ENCODE measurements at regions not wholly inside any gene's neighbourhood (a gene's known extent, or its start where the extent isn't known, plus 50 kb on each side); places are given as distances from the start of the nearest gene placed in this dataset.
"Not testable (repeated sequence)": the region's sequence is repeated elsewhere in the genome, so short reads cannot be mapped to it uniquely, and the experiment has no call there.

DNA sequence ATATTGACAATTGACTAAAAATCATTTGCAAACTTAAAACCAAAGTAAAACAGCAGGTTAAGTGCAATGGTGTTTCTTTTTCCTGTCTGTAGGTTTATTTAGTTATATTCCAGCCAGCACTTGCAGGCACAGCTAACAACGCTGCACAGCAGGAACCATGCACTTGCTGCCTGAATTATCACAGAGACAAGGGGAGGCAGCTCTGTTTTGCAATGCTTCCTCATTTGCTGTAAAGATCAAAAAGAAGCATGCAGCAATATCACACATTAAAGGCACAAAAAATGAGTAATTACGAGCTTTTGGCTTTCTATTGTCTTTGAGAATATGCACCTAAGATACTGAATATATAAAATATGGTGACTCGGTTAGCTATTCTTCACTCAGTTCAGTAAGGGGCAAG lies 241.9 kb downstream of the EPHA7 start:
- no peaks in the 10 kb centered on the region for H3F3A ChIP-seq (ENCODE audit: insufficient read depth, low read length)
- no peak overlapping the region for H3K4me2 ChIP-seq (ENCODE audit: low read depth, low read length)
- no peaks in the 10 kb centered on the region for H3K36me3 ChIP-seq (replicated peaks; ENCODE audit: insufficient read depth, low read length)
- no peak for DNase-seq
- no peaks in the 10 kb centered on the region for H3K79me2 ChIP-seq (ENCODE audit: low read length)
- no peaks in the 10 kb centered on the region for H3K9me2 ChIP-seq (replicated peaks; ENCODE audit: insufficient read depth, low read length)
- no peaks in the 10 kb centered on the region for H3K27me3 ChIP-seq (replicated peaks; ENCODE audit: insufficient read depth, low read length)
- H3K27ac ChIP-seq (ENCODE audit: low read length): no peak overlapping the region
- no peak overlapping the region for H3K9ac ChIP-seq (ENCODE audit: low read length)
- H3K4me1 ChIP-seq (ENCODE audit: low read length): no peaks in the 10 kb centered on the region
- H3K9me3 ChIP-seq (replicated peaks; ENCODE audit: insufficient read depth, low read length): no peaks in the 10 kb centered on the region
- H2AFZ ChIP-seq (ENCODE audit: low read length): no peak overlapping the region
- H3K4me3 ChIP-seq (ENCODE audit: low read length): no peak overlapping the region
- TF ChIP-seq, protein P1, sequence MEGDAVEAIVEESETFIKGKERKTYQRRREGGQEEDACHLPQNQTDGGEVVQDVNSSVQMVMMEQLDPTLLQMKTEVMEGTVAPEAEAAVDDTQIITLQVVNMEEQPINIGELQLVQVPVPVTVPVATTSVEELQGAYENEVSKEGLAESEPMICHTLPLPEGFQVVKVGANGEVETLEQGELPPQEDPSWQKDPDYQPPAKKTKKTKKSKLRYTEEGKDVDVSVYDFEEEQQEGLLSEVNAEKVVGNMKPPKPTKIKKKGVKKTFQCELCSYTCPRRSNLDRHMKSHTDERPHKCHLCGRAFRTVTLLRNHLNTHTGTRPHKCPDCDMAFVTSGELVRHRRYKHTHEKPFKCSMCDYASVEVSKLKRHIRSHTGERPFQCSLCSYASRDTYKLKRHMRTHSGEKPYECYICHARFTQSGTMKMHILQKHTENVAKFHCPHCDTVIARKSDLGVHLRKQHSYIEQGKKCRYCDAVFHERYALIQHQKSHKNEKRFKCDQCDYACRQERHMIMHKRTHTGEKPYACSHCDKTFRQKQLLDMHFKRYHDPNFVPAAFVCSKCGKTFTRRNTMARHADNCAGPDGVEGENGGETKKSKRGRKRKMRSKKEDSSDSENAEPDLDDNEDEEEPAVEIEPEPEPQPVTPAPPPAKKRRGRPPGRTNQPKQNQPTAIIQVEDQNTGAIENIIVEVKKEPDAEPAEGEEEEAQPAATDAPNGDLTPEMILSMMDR (IDR thresholded peaks at IDR 0.05; ENCODE audit: low read length): no peak
- no peak for TF ChIP-seq EZH2phosphoT487 (IDR thresholded peaks at IDR 0.05; ENCODE audit: low read length)
- TF ChIP-seq EZH2 (optimal IDR thresholded peaks at IDR 0.05; ENCODE audit: low read depth, low read length): no peak
- no peaks in the 10 kb centered on the region for H4K20me1 ChIP-seq (ENCODE audit: insufficient read depth, low read length)

DNA sequence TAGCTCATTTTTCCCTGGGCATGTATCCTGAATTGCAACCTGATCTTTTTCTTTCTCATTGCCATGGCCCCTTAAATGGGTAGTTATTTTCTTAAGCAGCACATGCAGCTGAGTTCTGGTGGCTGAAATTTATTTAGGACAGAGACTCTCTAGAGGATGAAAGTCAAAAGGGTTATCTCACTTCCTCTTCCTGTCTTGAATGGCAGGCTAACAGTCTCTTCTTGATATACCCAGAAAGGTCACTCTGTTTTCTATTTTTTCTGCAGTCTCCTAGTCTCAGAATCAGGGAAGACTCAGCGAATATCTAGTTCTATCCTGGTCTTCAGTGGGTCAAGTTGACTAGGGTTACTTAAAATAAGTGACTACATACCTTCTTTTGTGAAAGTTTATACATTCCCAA lies 243.3 kb downstream of the EPHA7 start:
- H3K4me1 ChIP-seq (ENCODE audit: low read length): no peaks in the 10 kb centered on the region
- TF ChIP-seq, protein P1 (IDR thresholded peaks at IDR 0.05; ENCODE audit: low read length): no peak
- TF ChIP-seq EZH2 (optimal IDR thresholded peaks at IDR 0.05; ENCODE audit: low read depth, low read length) (no peak), EZH2phosphoT487 (IDR thresholded peaks at IDR 0.05; ENCODE audit: low read length) (no peak)
- no peaks in the 10 kb centered on the region for H3K9me2 ChIP-seq (replicated peaks; ENCODE audit: insufficient read depth, low read length)
- DNase-seq: peak; percentile 21
- no peaks in the 10 kb centered on the region for H3K36me3 ChIP-seq (replicated peaks; ENCODE audit: insufficient read depth, low read length)
- H3K27ac ChIP-seq (ENCODE audit: low read length): no peak overlapping the region
- H3K4me3 ChIP-seq (ENCODE audit: low read length): no peak overlapping the region
- no peak overlapping the region for H3K4me2 ChIP-seq (ENCODE audit: low read depth, low read length)
- no peak overlapping the region for H3K9ac ChIP-seq (ENCODE audit: low read length)
- no peaks in the 10 kb centered on the region for H3K27me3 ChIP-seq (replicated peaks; ENCODE audit: insufficient read depth, low read length)
- no peak overlapping the region for H2AFZ ChIP-seq (ENCODE audit: low read length)
- no peaks in the 10 kb centered on the region for H3K9me3 ChIP-seq (replicated peaks; ENCODE audit: insufficient read depth, low read length)
- no peaks in the 10 kb centered on the region for H4K20me1 ChIP-seq (ENCODE audit: insufficient read depth, low read length)
- no peaks in the 10 kb centered on the region for H3K79me2 ChIP-seq (ENCODE audit: low read length)
- no peaks in the 10 kb centered on the region for H3F3A ChIP-seq (ENCODE audit: insufficient read depth, low read length)

DNA sequence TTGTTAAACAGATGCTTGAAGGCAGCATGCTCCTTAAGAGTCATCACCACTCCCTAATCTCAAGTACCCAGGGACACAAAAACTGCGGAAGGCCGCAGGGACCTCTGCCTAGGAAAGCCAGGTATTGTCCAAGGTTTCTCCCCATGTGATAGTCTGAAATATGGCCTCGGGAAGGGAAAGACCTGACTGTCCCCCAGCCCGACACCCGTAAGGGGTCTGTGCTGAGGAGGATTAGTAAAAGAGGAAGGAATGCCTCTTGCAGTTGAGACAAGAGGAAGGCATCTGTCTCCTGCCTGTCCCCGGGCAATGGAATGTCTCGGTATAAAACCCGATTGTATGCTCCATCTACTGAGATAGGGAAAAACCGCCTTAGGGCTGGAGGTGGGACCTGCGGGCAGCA lies 245.8 kb downstream of the EPHA7 start:
- H3K27me3 ChIP-seq (replicated peaks; ENCODE audit: insufficient read depth, low read length); H3K79me2 ChIP-seq (ENCODE audit: low read length); H4K20me1 ChIP-seq (ENCODE audit: insufficient read depth, low read length); H3K4me2 ChIP-seq (ENCODE audit: low read depth, low read length); H3K9me3 ChIP-seq (replicated peaks; ENCODE audit: insufficient read depth, low read length); H3K4me1 ChIP-seq (ENCODE audit: low read length); H3F3A ChIP-seq (ENCODE audit: insufficient read depth, low read length); H2AFZ ChIP-seq (ENCODE audit: low read length); H3K27ac ChIP-seq (ENCODE audit: low read length); DNase-seq; H3K9ac ChIP-seq (ENCODE audit: low read length); H3K4me3 ChIP-seq (ENCODE audit: low read length); H3K9me2 ChIP-seq (replicated peaks; ENCODE audit: insufficient read depth, low read length); H3K36me3 ChIP-seq (replicated peaks; ENCODE audit: insufficient read depth, low read length): not testable (repeated sequence)

DNA sequence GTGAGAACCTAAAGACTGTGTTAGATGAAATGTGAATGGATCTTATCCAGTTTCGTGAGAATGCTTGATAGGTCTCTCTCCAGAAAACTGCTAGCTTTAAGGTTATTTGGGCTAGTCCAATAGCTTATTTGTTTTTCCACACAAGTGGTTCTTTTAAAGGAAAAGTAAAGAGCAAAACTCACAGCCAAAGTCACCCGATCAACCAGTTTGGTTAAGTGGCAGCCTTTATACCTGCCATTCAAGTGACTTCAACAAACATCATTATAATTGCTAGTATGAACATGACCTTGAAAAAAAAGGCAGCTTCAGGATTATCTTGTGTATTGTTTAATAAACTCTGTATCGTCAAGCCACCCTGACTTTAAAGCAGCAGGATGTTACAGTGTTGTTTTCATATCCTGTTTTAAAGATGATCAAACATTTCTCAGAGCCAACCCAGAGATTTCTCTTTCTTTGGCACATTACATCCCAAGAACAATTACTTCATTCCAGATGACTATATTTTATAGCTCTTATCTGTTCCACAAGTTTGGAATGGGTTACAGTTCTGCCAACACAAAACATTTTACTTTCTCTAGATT lies 253.4 kb downstream of the EPHA7 start:
- Histone ChIP-seq H2AFZ (ENCODE audit: low read length) (no peak overlapping the region), H3K27me3 (replicated peaks; ENCODE audit: insufficient read depth, low read length) (no peaks in the 10 kb centered on the region), H3K4me2 (ENCODE audit: low read depth, low read length) (no peak overlapping the region), H4K20me1 (ENCODE audit: insufficient read depth, low read length) (no peaks in the 10 kb centered on the region), H3K9me2 (replicated peaks; ENCODE audit: insufficient read depth, low read length) (no peaks in the 10 kb centered on the region), H3K27ac (ENCODE audit: low read length) (no peak overlapping the region), H3K4me3 (ENCODE audit: low read length) (no peak overlapping the region), H3K36me3 (replicated peaks; ENCODE audit: insufficient read depth, low read length) (no peaks in the 10 kb centered on the region), H3K4me1 (ENCODE audit: low read length) (no peaks in the 10 kb centered on the region), H3K9me3 (replicated peaks; ENCODE audit: insufficient read depth, low read length) (no peaks in the 10 kb centered on the region), H3K9ac (ENCODE audit: low read length) (no peak overlapping the region), H3K79me2 (ENCODE audit: low read length) (no peaks in the 10 kb centered on the region), H3F3A (ENCODE audit: insufficient read depth, low read length) (no peaks in the 10 kb centered on the region)
- DNase-seq: no peak
- TF ChIP-seq, protein P1 (IDR thresholded peaks at IDR 0.05; ENCODE audit: low read length): no peak

Measured in MM.1S (cell line).